ENCODE measurements at regions not wholly inside any gene's neighbourhood (a gene's known extent, or its start where the extent isn't known, plus 50 kb on each side); places are given as distances from the start of the nearest gene placed in this dataset.

GRCh38 chr2:133975676-133976428 lies 278.0 kb upstream of the MGAT5 start:
- intact Hi-C loops (cut with DNase I): no loop called here
- Histone ChIP-seq H3K27ac (no peak overlapping the region), H3K4me1 (peaks cover 0 to 30% (median 7%) of the 10 kb centered on the region in 12 donors), H3K36me3 (no peaks in the 10 kb centered on the region), H3K4me3 (no peak overlapping the region), H3K9me3 (no peaks in the 10 kb centered on the region), H3K27me3 (no peaks in the 10 kb centered on the region)
- no peak for ATAC-seq
- TF ChIP-seq POLR2A (IDR thresholded peaks at IDR 0.05): no peak
- TF ChIP-seq, protein P1, sequence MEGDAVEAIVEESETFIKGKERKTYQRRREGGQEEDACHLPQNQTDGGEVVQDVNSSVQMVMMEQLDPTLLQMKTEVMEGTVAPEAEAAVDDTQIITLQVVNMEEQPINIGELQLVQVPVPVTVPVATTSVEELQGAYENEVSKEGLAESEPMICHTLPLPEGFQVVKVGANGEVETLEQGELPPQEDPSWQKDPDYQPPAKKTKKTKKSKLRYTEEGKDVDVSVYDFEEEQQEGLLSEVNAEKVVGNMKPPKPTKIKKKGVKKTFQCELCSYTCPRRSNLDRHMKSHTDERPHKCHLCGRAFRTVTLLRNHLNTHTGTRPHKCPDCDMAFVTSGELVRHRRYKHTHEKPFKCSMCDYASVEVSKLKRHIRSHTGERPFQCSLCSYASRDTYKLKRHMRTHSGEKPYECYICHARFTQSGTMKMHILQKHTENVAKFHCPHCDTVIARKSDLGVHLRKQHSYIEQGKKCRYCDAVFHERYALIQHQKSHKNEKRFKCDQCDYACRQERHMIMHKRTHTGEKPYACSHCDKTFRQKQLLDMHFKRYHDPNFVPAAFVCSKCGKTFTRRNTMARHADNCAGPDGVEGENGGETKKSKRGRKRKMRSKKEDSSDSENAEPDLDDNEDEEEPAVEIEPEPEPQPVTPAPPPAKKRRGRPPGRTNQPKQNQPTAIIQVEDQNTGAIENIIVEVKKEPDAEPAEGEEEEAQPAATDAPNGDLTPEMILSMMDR (IDR thresholded peaks at IDR 0.05): no peak
- 13 to 27% (median 21%) methylated on average over 2 of the region's 2 CpGs for WGBS, 4 donors
- DNase-seq: no peak

- TF ChIP-seq, protein P1 (IDR thresholded peaks at IDR 0.05): no peak
- TF ChIP-seq POLR2A (IDR thresholded peaks at IDR 0.05): no peak
- no peaks in the 10 kb centered on the region for H3K9me3 ChIP-seq
- ATAC-seq (no peak), DNase-seq (no peak)
- H3K4me1 ChIP-seq: peaks cover 0 to 26% (median 7%) of the 10 kb centered on the region in 12 donors
- no peak overlapping the region for H3K27ac ChIP-seq
- no peak overlapping the region for H3K4me3 ChIP-seq
- H3K36me3 ChIP-seq: no peaks in the 10 kb centered on the region
- H3K27me3 ChIP-seq: no peaks in the 10 kb centered on the region
- intact Hi-C loops (cut with DNase I): no loop called here
Observed at GRCh38 chr2:133976659-133977058, 277.2 kb upstream of the MGAT5 start.

DNA sequence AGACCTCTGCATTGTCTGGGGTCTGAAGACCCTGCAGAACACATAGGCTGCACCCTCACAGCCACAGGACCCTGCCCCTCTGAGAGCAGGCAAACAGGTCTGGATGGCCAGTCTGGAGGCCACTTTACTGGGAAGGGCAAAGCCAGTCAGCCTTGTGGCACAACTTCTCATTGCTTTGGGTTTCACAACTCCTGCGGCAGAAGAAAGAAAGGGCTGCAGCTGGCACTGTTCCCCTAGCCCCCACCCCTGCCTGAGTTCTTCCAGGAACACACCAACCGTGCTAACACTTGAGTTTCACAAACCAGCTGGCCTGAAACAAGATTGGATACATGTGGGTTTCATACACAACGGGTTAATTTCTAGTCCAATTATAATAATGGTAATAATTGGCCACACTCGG lies 276.5 kb upstream of the MGAT5 start:
- ATAC-seq (no peak), DNase-seq (no peak)
- Histone ChIP-seq H3K27me3 (no peaks in the 10 kb centered on the region), H3K9me3 (no peaks in the 10 kb centered on the region), H3K4me3 (no peak overlapping the region), H3K4me1 (peaks cover 0 to 24% (median 7%) of the 10 kb centered on the region in 12 donors), H3K27ac (no peak overlapping the region), H3K36me3 (no peaks in the 10 kb centered on the region)
- TF ChIP-seq POLR2A (IDR thresholded peaks at IDR 0.05): no peak
- TF ChIP-seq, protein P1 (IDR thresholded peaks at IDR 0.05): no peak
- intact Hi-C loops (cut with DNase I): no loop called here
- WGBS, 4 donors: 47 to 54% (median 49%) methylated on average over 4 of the region's 4 CpGs

GRCh38 chr2:133982256-133982655 lies 271.6 kb upstream of the MGAT5 start:
- DNase-seq: no peak
- intact Hi-C loops (cut with DNase I): no loop called here
- WGBS, 4 donors: 79 to 89% (median 84%) methylated on average over 6 of the region's 6 CpGs
- no peaks in the 10 kb centered on the region for H3K27me3 ChIP-seq
- no peak for TF ChIP-seq POLR2A (IDR thresholded peaks at IDR 0.05)
- TF ChIP-seq, protein P1 (IDR thresholded peaks at IDR 0.05): no peak
- peaks cover 0 to 13% (median 6%) of the 10 kb centered on the region in 12 donors for H3K4me1 ChIP-seq
- no peak overlapping the region for H3K4me3 ChIP-seq
- no peak for ATAC-seq
- peaks cover 0 to 8% (median 0%) of the 10 kb centered on the region in 12 donors for H3K9me3 ChIP-seq
- no peak overlapping the region for H3K27ac ChIP-seq
- no peaks in the 10 kb centered on the region for H3K36me3 ChIP-seq
